ENCODE measurements at regions not wholly inside any gene's neighbourhood (a gene's known extent, or its start where the extent isn't known, plus 50 kb on each side); places are given as distances from the start of the nearest gene placed in this dataset.
"Not testable (repeated sequence)": the region's sequence is repeated elsewhere in the genome, so short reads cannot be mapped to it uniquely, and the experiment has no call there.

GRCh38 chr5:158261674-158262367 lies 402.9 kb upstream of the CLINT1 start:
- no peak for DNase-seq (ENCODE audit: low read depth)

- no peak for DNase-seq (ENCODE audit: low read depth)
Measured at GRCh38 chr5:158256096-158256495, 397.2 kb upstream of the CLINT1 start.

- DNase-seq (ENCODE audit: low read depth): no peak
Measured at GRCh38 chr5:158255609-158256008, 396.7 kb upstream of the CLINT1 start.

GRCh38 chr5:158246661-158247060 lies 387.7 kb upstream of the CLINT1 start:
- no peak for DNase-seq (ENCODE audit: low read depth)

- no peak for DNase-seq (ENCODE audit: low read depth)
Measured at GRCh38 chr5:158245513-158245912, 386.6 kb upstream of the CLINT1 start.

- no peak for DNase-seq (ENCODE audit: low read depth)
Measured at GRCh38 chr5:158244882-158245281, 385.9 kb upstream of the CLINT1 start.

GRCh38 chr5:158236511-158237335 lies 377.8 kb upstream of the CLINT1 start:
- no peak for DNase-seq (ENCODE audit: low read depth)

GRCh38 chr5:158235159-158235547 lies 376.2 kb upstream of the CLINT1 start:
- no peak for DNase-seq (ENCODE audit: low read depth)

GRCh38 chr5:158234323-158235158 lies 375.6 kb upstream of the CLINT1 start:
- no peak for DNase-seq (ENCODE audit: low read depth)

- no peak for DNase-seq (ENCODE audit: low read depth)
Measured at GRCh38 chr5:158233735-158234322, 374.9 kb upstream of the CLINT1 start.

- DNase-seq (ENCODE audit: low read depth): not testable (repeated sequence)
Measured at GRCh38 chr5:158227314-158227713, 368.4 kb upstream of the CLINT1 start.

GRCh38 chr5:158226496-158226895 lies 367.6 kb upstream of the CLINT1 start:
- DNase-seq (ENCODE audit: low read depth): no peak

- DNase-seq (ENCODE audit: low read depth): no peak
Measured at GRCh38 chr5:158224253-158224652, 365.3 kb upstream of the CLINT1 start.

- DNase-seq (ENCODE audit: low read depth): no peak
Measured at GRCh38 chr5:158223054-158223600, 364.2 kb upstream of the CLINT1 start.

- no peak for DNase-seq (ENCODE audit: low read depth)
Measured at GRCh38 chr5:158212917-158213316, 354.0 kb upstream of the CLINT1 start.

GRCh38 chr5:158212237-158212636 lies 353.3 kb upstream of the CLINT1 start:
- no peak for DNase-seq (ENCODE audit: low read depth)

GRCh38 chr5:158209219-158209908 lies 350.4 kb upstream of the CLINT1 start:
- DNase-seq (ENCODE audit: low read depth): no peak

- DNase-seq (ENCODE audit: low read depth): no peak
Measured at GRCh38 chr5:158207733-158208132, 348.8 kb upstream of the CLINT1 start.

- DNase-seq (ENCODE audit: low read depth): no peak
Measured at GRCh38 chr5:158205992-158206391, 347.0 kb upstream of the CLINT1 start.

- no peak for DNase-seq (ENCODE audit: low read depth)
Measured at GRCh38 chr5:158203261-158203660, 344.3 kb upstream of the CLINT1 start.

GRCh38 chr5:158202801-158203200 lies 343.9 kb upstream of the CLINT1 start:
- DNase-seq (ENCODE audit: low read depth): no peak
